ENCODE measurements at regions not wholly inside any gene's neighbourhood (a gene's known extent, or its start where the extent isn't known, plus 50 kb on each side); places are given as distances from the start of the nearest gene placed in this dataset.

DNA sequence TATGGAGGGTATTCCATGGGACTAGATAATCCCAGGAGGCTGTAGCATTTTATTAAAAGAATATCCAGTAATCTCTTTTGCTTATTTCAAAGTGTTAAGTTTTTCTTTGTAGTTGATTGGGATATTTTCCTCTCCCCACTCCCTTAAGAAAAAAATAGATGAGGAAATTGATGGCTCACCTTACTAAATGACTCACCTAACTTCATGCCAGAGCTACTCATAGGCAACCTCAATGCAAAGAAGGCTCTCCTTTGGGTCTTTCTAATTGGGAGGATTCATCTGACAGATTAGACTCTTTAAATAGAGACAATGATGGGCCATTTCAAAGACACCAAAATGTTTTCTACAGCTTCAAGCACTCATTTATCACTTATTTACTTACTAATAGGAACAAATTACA, 528.5 kb upstream of the BTBD3 start:
- H3K79me2 ChIP-seq (ENCODE audit: insufficient read depth, low read length) = no peaks in the 10 kb centered on the region
- CTCF ChIA-PET = no interaction called here
- no peak for ATAC-seq
- intact Hi-C loops (cut with micrococcal nuclease) = no loop called here
- RAD21 ChIA-PET (ENCODE audit: low non-redundant PET in 1 of 2, low total read pairs in 2 of 2, uncharacterized antibody in 2 of 2, unreplicated experiment in 2 of 2) = no interaction called here
- no peak overlapping the region for H3K9ac ChIP-seq (ENCODE audit: low read length)
- no peaks in the 10 kb centered on the region for H3K36me3 ChIP-seq (ENCODE audit: control insufficient read depth in 1 of 2, insufficient read depth in 2 of 2, low read length in 2 of 2)
- H3K27ac ChIP-seq (ENCODE audit: low read depth, low read length) = no peak overlapping the region
- no peak for TF ChIP-seq EZH2phosphoT487 (IDR thresholded peaks at IDR 0.05; ENCODE audit: borderline replicate concordance)
- peak; percentile 35; the same call in 1 of the 2 replicates for TF ChIP-seq FOSL1 (IDR thresholded peaks at IDR 0.05; ENCODE audit: low read depth)
- TF ChIP-seq ZNF274 (IDR thresholded peaks at IDR 0.05; ENCODE audit: low read depth, low read length) = no peak
- no peak overlapping the region for H3K4me3 ChIP-seq (replicated peaks in 1 of 2; ENCODE audit: low read depth in 1 of 2, low read length in 2 of 2)
- no peaks in the 10 kb centered on the region for H3K9me2 ChIP-seq (ENCODE audit: insufficient read depth)
- POLR2A ChIA-PET = no interaction called here
- H3K27me3 ChIP-seq (ENCODE audit: insufficient read depth, low read length) = no peaks in the 10 kb centered on the region
- H4K20me1 ChIP-seq (ENCODE audit: insufficient read depth) = no peaks in the 10 kb centered on the region
- H3K4me1 ChIP-seq (ENCODE audit: control insufficient read depth in 1 of 2, insufficient read depth in 2 of 2, low read length in 2 of 2) = peaks cover 0 to 9% of the 10 kb centered on the region in 2 experiments; a peak in 2 of 4 replicates
- no peaks in the 10 kb centered on the region for H3K9me3 ChIP-seq (ENCODE audit: control insufficient read depth in 1 of 2, insufficient read depth in 1 of 2, low read depth in 1 of 2, low read length in 2 of 2)
- DNase-seq (ENCODE audit: low read depth, low spot score) = no peak
- H2AFZ ChIP-seq (ENCODE audit: low read depth, low read length, poor library complexity, severe bottlenecking) = no peak overlapping the region
- no peak overlapping the region for H3K4me2 ChIP-seq (ENCODE audit: low read length)
- no TSS peak for BruUV-seq (replicated peaks)

DNA sequence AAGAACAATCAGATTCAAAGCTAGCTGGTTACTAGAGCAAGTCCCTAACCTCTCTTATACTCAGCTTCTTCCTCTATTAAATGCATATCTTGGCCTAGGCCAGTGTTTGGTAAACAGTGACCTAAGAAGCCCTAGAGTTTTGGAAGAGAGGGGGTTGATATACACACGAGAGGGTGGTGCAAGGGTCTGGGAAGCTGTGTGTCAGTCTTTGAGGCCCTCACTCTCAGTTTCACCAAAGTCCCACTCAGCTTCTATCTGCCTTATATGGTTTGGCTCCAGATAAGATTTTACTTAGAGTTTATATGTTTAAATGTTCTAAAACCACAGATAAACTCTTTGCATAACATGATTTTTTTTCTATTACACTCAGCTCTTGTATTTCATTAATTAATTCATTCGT, 526.1 kb upstream of the BTBD3 start:
- Histone ChIP-seq H3K27me3 (ENCODE audit: insufficient read depth, low read length) (no peaks in the 10 kb centered on the region), H4K20me1 (ENCODE audit: insufficient read depth) (no peaks in the 10 kb centered on the region), H3K4me1 (ENCODE audit: control insufficient read depth in 1 of 2, insufficient read depth in 2 of 2, low read length in 2 of 2) (peaks cover 0 to 9% of the 10 kb centered on the region in 2 experiments; a peak in 2 of 4 replicates), H3K9me2 (ENCODE audit: insufficient read depth) (no peaks in the 10 kb centered on the region), H3K9ac (ENCODE audit: low read length) (no peak overlapping the region), H3K79me2 (ENCODE audit: insufficient read depth, low read length) (no peaks in the 10 kb centered on the region), H3K4me3 (replicated peaks in 1 of 2; ENCODE audit: low read depth in 1 of 2, low read length in 2 of 2) (no peak overlapping the region), H3K36me3 (ENCODE audit: control insufficient read depth in 1 of 2, insufficient read depth in 2 of 2, low read length in 2 of 2) (no peaks in the 10 kb centered on the region), H2AFZ (ENCODE audit: low read depth, low read length, poor library complexity, severe bottlenecking) (no peak overlapping the region), H3K27ac (ENCODE audit: low read depth, low read length) (no peak overlapping the region), H3K4me2 (ENCODE audit: low read length) (no peak overlapping the region), H3K9me3 (ENCODE audit: control insufficient read depth in 1 of 2, insufficient read depth in 1 of 2, low read depth in 1 of 2, low read length in 2 of 2) (no peaks in the 10 kb centered on the region)
- RAD21 ChIA-PET (ENCODE audit: low non-redundant PET in 1 of 2, low total read pairs in 2 of 2, uncharacterized antibody in 2 of 2, unreplicated experiment in 2 of 2) = no interaction called here
- TF ChIP-seq, protein P1, sequence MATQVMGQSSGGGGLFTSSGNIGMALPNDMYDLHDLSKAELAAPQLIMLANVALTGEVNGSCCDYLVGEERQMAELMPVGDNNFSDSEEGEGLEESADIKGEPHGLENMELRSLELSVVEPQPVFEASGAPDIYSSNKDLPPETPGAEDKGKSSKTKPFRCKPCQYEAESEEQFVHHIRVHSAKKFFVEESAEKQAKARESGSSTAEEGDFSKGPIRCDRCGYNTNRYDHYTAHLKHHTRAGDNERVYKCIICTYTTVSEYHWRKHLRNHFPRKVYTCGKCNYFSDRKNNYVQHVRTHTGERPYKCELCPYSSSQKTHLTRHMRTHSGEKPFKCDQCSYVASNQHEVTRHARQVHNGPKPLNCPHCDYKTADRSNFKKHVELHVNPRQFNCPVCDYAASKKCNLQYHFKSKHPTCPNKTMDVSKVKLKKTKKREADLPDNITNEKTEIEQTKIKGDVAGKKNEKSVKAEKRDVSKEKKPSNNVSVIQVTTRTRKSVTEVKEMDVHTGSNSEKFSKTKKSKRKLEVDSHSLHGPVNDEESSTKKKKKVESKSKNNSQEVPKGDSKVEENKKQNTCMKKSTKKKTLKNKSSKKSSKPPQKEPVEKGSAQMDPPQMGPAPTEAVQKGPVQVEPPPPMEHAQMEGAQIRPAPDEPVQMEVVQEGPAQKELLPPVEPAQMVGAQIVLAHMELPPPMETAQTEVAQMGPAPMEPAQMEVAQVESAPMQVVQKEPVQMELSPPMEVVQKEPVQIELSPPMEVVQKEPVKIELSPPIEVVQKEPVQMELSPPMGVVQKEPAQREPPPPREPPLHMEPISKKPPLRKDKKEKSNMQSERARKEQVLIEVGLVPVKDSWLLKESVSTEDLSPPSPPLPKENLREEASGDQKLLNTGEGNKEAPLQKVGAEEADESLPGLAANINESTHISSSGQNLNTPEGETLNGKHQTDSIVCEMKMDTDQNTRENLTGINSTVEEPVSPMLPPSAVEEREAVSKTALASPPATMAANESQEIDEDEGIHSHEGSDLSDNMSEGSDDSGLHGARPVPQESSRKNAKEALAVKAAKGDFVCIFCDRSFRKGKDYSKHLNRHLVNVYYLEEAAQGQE (IDR thresholded peaks at IDR 0.05; ENCODE audit: low read depth) = no peak
- no peak for TF ChIP-seq EZH2phosphoT487 (IDR thresholded peaks at IDR 0.05; ENCODE audit: borderline replicate concordance)
- DNase-seq (ENCODE audit: low read depth, low spot score) (no peak), ATAC-seq (no peak)
- CTCF ChIA-PET = no interaction called here
- intact Hi-C loops (cut with micrococcal nuclease) = no loop called here
- POLR2A ChIA-PET = no interaction called here
- BruUV-seq (replicated peaks) = no TSS peak
